ENCODE measurements at regions not wholly inside any gene's neighbourhood (a gene's known extent, or its start where the extent isn't known, plus 50 kb on each side); places are given as distances from the start of the nearest gene placed in this dataset.

DNA sequence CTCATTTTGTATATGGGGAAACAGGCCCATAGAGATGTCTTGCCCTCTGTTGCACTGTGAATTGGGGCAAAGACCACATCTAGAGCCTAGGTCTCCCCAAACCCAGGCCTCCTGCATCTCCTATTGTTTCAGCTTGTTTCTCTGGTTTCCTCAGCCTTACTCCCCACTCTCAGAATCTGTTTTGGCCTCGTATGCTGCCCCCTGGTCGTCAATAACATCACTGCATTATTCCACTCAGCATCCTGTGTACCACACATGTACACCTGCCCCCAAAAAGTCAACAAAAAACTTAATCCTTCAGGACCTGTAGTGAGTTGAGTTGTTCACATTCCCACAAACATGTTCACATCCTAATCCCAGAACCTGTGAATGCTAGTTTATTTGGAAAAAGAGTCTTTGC is 184.8 kb downstream of the BRINP2 start:
- peak; percentile 11 for DNase-seq (ENCODE audit: low spot score)
- intact Hi-C loops (cut with micrococcal nuclease; ENCODE audit: unreplicated experiment): loop anchor here (5.0 kb wide), 1 partner anchor 458 kb away; no protein-coding TSS in a partner anchor
- CTCF ChIA-PET (ENCODE audit: unreplicated experiment): no interaction called here

DNA sequence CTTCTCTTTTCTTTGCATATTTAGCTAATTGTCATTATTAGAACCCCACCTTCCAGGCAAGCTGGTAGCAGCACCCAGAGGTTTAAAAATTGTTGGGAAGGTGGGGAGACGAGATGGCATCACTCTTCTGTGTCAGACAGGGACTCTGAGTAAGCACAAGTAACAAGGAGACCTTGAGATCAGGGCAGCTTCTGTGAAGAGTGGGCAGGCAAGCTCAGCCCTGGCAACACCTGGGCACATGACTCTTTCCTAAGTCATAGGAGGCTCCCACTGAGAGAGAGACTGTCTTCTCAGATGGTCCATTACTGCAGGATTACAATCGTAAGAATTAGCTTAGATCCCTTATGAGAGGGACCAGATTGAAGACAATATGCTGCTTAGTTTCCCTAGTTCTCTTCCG is 183.5 kb downstream of the BRINP2 start:
- CTCF ChIA-PET (ENCODE audit: unreplicated experiment): no interaction called here
- no TSS peak for BruUV-seq (replicated peaks)

More for the DNA sequence above, 184.8 kb downstream of the BRINP2 start:
- Histone ChIP-seq H3K36me3 (ENCODE audit: insufficient read depth, low read length) (no peaks in the 10 kb centered on the region), H3K4me2 (ENCODE audit: low read length) (no peak overlapping the region), H3K79me2 (ENCODE audit: insufficient read depth, low read depth, low read length) (no peaks in the 10 kb centered on the region), H3K4me3 (ENCODE audit: low read depth, low read length, poor library complexity, severe bottlenecking) (no peak overlapping the region), H3K9me2 (ENCODE audit: insufficient read depth, low read length) (no peaks in the 10 kb centered on the region), H3K4me1 (ENCODE audit: insufficient read depth, low read length, poor library complexity, severe bottlenecking) (no peaks in the 10 kb centered on the region), H3K9me3 (ENCODE audit: low read length) (no peaks in the 10 kb centered on the region), H2AFZ (ENCODE audit: low read length) (no peak overlapping the region), H4K20me1 (ENCODE audit: insufficient read depth, low read length) (no peaks in the 10 kb centered on the region), H3K27ac (ENCODE audit: low read depth, low read length, poor library complexity, severe bottlenecking) (no peak overlapping the region)
- TF ChIP-seq, protein P1, sequence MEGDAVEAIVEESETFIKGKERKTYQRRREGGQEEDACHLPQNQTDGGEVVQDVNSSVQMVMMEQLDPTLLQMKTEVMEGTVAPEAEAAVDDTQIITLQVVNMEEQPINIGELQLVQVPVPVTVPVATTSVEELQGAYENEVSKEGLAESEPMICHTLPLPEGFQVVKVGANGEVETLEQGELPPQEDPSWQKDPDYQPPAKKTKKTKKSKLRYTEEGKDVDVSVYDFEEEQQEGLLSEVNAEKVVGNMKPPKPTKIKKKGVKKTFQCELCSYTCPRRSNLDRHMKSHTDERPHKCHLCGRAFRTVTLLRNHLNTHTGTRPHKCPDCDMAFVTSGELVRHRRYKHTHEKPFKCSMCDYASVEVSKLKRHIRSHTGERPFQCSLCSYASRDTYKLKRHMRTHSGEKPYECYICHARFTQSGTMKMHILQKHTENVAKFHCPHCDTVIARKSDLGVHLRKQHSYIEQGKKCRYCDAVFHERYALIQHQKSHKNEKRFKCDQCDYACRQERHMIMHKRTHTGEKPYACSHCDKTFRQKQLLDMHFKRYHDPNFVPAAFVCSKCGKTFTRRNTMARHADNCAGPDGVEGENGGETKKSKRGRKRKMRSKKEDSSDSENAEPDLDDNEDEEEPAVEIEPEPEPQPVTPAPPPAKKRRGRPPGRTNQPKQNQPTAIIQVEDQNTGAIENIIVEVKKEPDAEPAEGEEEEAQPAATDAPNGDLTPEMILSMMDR (conservative IDR thresholded peaks at IDR 0.05; ENCODE audit: low read length): peak; percentile 71
- no peak for TF ChIP-seq EZH2phosphoT487 (IDR thresholded peaks at IDR 0.05; ENCODE audit: borderline replicate concordance, low read depth, low read length)
- POLR2A ChIA-PET: no interaction called here
- no TSS peak for BruUV-seq (replicated peaks)

More for the DNA sequence above, 183.5 kb downstream of the BRINP2 start:
- H3K9me3 ChIP-seq (ENCODE audit: low read length): no peaks in the 10 kb centered on the region
- POLR2A ChIA-PET: interaction anchor here (0.6 kb wide), 2 partner anchors 32 to 472 kb away, joined by 3 to 4 read pairs; no protein-coding TSS in a partner anchor
- no peaks in the 10 kb centered on the region for H3K4me1 ChIP-seq (ENCODE audit: insufficient read depth, low read length, poor library complexity, severe bottlenecking)
- no peak overlapping the region for H3K4me2 ChIP-seq (ENCODE audit: low read length)
- no peak overlapping the region for H3K27ac ChIP-seq (ENCODE audit: low read depth, low read length, poor library complexity, severe bottlenecking)
- no peaks in the 10 kb centered on the region for H3K36me3 ChIP-seq (ENCODE audit: insufficient read depth, low read length)
- H4K20me1 ChIP-seq (ENCODE audit: insufficient read depth, low read length): no peaks in the 10 kb centered on the region
- no peak for DNase-seq (ENCODE audit: low spot score)
- H3K9me2 ChIP-seq (ENCODE audit: insufficient read depth, low read length): no peaks in the 10 kb centered on the region
- no peak overlapping the region for H2AFZ ChIP-seq (ENCODE audit: low read length)
- H3K4me3 ChIP-seq (ENCODE audit: low read depth, low read length, poor library complexity, severe bottlenecking): no peak overlapping the region
- TF ChIP-seq, protein P1 (conservative IDR thresholded peaks at IDR 0.05; ENCODE audit: low read length): no peak
- TF ChIP-seq EZH2phosphoT487 (IDR thresholded peaks at IDR 0.05; ENCODE audit: borderline replicate concordance, low read depth, low read length): no peak
- H3K79me2 ChIP-seq (ENCODE audit: insufficient read depth, low read depth, low read length): no peaks in the 10 kb centered on the region
- intact Hi-C loops (cut with micrococcal nuclease; ENCODE audit: unreplicated experiment): no loop called here

Data from OCI-LY7 (cell line).